ENCODE measurements at regions not wholly inside any gene's neighbourhood (a gene's known extent, or its start where the extent isn't known, plus 50 kb on each side); places are given as distances from the start of the nearest gene placed in this dataset.
"Not testable (repeated sequence)": the region's sequence is repeated elsewhere in the genome, so short reads cannot be mapped to it uniquely, and the experiment has no call there.

DNA sequence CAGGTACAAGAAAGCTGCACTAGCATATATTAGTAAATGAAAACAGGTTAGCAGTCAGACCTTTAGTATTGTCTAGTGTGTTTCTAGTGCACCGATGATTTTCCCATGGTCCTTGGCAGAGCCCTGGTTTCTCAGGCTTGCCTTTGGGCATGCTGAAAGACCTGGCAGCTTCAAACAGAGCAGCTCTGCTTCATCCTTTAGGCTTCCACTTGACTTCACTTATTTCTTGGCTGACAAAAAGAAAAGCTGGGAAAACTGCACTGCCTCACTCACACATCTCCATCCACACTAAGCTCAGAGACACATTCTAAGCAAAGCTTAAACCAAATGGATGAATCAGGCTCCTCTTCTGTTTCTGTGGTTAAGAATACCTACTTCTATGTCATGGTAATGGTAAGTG lies 374.8 kb upstream of the PDZRN3 start:
- TF ChIP-seq, protein P1, sequence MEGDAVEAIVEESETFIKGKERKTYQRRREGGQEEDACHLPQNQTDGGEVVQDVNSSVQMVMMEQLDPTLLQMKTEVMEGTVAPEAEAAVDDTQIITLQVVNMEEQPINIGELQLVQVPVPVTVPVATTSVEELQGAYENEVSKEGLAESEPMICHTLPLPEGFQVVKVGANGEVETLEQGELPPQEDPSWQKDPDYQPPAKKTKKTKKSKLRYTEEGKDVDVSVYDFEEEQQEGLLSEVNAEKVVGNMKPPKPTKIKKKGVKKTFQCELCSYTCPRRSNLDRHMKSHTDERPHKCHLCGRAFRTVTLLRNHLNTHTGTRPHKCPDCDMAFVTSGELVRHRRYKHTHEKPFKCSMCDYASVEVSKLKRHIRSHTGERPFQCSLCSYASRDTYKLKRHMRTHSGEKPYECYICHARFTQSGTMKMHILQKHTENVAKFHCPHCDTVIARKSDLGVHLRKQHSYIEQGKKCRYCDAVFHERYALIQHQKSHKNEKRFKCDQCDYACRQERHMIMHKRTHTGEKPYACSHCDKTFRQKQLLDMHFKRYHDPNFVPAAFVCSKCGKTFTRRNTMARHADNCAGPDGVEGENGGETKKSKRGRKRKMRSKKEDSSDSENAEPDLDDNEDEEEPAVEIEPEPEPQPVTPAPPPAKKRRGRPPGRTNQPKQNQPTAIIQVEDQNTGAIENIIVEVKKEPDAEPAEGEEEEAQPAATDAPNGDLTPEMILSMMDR (IDR thresholded peaks at IDR 0.05) = no peak
- no peak for TF ChIP-seq POLR2A (IDR thresholded peaks at IDR 0.05)

DNA sequence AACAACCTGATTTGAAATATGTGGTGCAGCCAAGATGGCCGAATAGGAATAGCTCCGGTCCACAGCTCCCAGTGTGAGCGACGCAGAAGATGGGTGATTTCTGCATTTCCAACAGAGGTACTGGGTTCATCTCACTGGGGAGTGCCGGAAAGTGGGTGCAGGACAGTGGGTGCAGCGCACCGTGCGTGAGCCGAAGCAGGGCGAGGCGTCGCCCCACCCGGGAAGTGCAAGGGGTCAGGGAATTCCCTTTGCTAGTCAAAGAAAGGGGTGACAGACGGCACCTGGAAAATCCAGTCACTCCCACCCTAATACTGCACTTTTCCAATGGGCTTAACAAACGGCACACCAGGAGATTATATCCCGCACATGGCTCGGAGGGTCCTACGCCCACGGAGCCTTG lies 365.9 kb upstream of the PDZRN3 start:
- not testable (repeated sequence) for H3K4me3 ChIP-seq, H3K27ac ChIP-seq, H3K9me3 ChIP-seq, H3K4me1 ChIP-seq, DNase-seq, H3K27me3 ChIP-seq, H3K36me3 ChIP-seq

More for the DNA sequence above, 374.8 kb upstream of the PDZRN3 start:
- no peak overlapping the region for H3K27ac ChIP-seq
- no peak overlapping the region for H3K4me3 ChIP-seq
- no peaks in the 10 kb centered on the region for H3K36me3 ChIP-seq
- no peaks in the 10 kb centered on the region for H3K9me3 ChIP-seq
- no peak for DNase-seq
- H3K27me3 ChIP-seq = no peaks in the 10 kb centered on the region
- H3K4me1 ChIP-seq = no peaks in the 10 kb centered on the region

DNA sequence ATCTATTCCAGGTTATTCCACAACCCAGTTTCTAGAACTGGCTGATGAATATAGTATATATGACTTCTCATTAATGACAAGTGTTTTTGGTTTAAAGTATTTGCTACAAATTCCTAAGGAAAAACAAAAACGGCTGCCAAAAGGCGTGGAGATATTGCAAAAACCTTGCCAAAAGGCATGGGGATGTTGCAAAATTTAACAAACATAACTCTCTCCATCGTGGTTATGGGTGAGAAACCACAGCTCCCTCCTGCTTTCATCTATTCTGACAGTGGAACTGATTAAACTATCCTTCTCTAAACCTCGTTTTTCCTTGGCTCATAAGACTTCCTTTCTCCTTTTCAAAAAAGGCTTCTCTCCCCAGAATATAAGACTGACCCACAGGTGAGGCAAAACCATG lies 342.0 kb upstream of the PDZRN3 start:
- H3K4me1 ChIP-seq = no peaks in the 10 kb centered on the region
- H3K36me3 ChIP-seq = no peaks in the 10 kb centered on the region
- TF ChIP-seq POLR2A (IDR thresholded peaks at IDR 0.05) = no peak
- TF ChIP-seq, protein P1 (IDR thresholded peaks at IDR 0.05) = no peak
- H3K4me3 ChIP-seq = no peak overlapping the region
- H3K27ac ChIP-seq = no peak overlapping the region
- no peak for DNase-seq
- no peaks in the 10 kb centered on the region for H3K9me3 ChIP-seq
- no peaks in the 10 kb centered on the region for H3K27me3 ChIP-seq

DNA sequence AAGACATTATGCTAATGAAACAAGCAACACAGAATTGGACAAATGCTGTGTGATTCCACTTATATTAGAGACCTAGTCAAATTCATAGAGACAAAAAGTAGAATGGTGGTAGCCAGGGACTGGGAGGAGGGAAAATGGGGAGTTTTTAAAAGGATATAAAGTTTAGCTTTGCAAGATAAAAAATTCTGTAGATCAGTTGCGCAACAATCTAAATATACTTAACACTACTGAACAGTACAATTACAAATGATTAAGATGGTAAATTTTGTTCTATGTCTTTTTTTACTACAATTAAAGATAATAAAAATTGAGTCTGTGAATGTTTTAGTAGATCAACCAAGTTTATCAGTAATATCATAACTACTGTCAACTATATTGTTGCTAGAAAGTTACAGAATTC lies 340.1 kb upstream of the PDZRN3 start:
- Histone ChIP-seq H3K36me3 (no peaks in the 10 kb centered on the region), H3K4me1 (no peaks in the 10 kb centered on the region), H3K27ac (no peak overlapping the region), H3K4me3 (no peak overlapping the region), H3K9me3 (no peaks in the 10 kb centered on the region), H3K27me3 (no peaks in the 10 kb centered on the region)
- TF ChIP-seq POLR2A (IDR thresholded peaks at IDR 0.05) = no peak
- TF ChIP-seq, protein P1 (IDR thresholded peaks at IDR 0.05) = no peak
- DNase-seq = no peak

DNA sequence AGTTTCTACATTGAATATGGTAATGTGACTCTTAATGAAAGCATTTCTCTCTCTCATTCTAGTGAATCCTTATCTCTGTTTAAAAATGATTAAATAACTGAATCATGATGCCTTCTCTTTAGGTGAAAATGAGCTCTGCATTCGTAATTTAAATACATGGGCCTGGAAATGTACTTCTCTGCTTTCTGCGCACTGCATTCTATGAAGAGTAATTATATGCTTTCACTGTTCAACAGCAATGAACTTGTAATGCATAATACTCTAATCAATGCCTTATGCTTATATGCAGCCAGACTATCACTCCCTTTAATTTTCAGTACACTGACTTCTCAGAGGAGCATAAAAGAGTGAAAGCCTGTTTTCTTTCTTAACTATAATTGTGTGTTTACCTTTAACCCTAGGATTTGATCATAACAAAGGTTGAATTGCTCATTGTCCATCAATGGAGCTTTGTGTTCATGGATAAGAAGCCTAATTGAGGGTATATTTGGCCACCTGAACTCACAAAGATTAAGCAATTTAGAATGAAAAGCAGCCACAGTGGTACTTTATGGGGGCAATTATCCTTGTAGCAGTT lies 330.8 kb upstream of the PDZRN3 start:
- no peaks in the 10 kb centered on the region for H3K4me1 ChIP-seq
- H3K36me3 ChIP-seq = no peaks in the 10 kb centered on the region
- no peaks in the 10 kb centered on the region for H3K9me3 ChIP-seq
- no peak overlapping the region for H3K27ac ChIP-seq
- no peak overlapping the region for H3K4me3 ChIP-seq
- TF ChIP-seq, protein P1 (IDR thresholded peaks at IDR 0.05) = no peak
- TF ChIP-seq POLR2A (IDR thresholded peaks at IDR 0.05) = no peak
- DNase-seq = no peak
- no peaks in the 10 kb centered on the region for H3K27me3 ChIP-seq

DNA sequence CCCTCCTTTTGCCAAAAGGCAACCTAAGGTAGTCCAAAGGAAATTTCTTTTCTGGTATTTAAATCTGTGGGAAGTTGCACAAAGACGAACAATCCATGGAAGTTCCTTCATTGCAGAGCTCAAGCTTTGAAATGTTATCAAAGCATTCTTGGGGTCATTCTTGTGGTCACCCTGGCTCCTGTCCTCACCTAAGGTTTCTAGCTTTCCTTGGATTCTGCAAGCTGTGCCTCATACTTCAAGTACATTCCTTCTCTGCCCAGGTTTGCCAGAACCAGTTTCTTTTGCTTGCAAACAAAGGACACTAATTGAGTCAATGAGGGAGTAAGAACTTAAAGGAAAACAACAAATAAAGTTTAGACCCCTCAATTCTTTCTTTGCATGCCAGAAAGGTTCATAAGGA lies 329.8 kb upstream of the PDZRN3 start:
- no peak for TF ChIP-seq POLR2A (IDR thresholded peaks at IDR 0.05)
- TF ChIP-seq, protein P1 (IDR thresholded peaks at IDR 0.05) = no peak
- no peaks in the 10 kb centered on the region for H3K4me1 ChIP-seq
- H3K27ac ChIP-seq = no peak overlapping the region
- no peak overlapping the region for H3K4me3 ChIP-seq
- H3K36me3 ChIP-seq = no peaks in the 10 kb centered on the region
- no peak for DNase-seq
- no peaks in the 10 kb centered on the region for H3K27me3 ChIP-seq
- H3K9me3 ChIP-seq = no peaks in the 10 kb centered on the region

Data from Peyer's patch (tissue), 4 donors.